ENCODE measurements at regions not wholly inside any gene's neighbourhood (a gene's known extent, or its start where the extent isn't known, plus 50 kb on each side); places are given as distances from the start of the nearest gene placed in this dataset.

GRCh38 chr5:102666164-102666946 is 88.8 kb upstream of the PAM start (continued):
- TF ChIP-seq, protein P1, sequence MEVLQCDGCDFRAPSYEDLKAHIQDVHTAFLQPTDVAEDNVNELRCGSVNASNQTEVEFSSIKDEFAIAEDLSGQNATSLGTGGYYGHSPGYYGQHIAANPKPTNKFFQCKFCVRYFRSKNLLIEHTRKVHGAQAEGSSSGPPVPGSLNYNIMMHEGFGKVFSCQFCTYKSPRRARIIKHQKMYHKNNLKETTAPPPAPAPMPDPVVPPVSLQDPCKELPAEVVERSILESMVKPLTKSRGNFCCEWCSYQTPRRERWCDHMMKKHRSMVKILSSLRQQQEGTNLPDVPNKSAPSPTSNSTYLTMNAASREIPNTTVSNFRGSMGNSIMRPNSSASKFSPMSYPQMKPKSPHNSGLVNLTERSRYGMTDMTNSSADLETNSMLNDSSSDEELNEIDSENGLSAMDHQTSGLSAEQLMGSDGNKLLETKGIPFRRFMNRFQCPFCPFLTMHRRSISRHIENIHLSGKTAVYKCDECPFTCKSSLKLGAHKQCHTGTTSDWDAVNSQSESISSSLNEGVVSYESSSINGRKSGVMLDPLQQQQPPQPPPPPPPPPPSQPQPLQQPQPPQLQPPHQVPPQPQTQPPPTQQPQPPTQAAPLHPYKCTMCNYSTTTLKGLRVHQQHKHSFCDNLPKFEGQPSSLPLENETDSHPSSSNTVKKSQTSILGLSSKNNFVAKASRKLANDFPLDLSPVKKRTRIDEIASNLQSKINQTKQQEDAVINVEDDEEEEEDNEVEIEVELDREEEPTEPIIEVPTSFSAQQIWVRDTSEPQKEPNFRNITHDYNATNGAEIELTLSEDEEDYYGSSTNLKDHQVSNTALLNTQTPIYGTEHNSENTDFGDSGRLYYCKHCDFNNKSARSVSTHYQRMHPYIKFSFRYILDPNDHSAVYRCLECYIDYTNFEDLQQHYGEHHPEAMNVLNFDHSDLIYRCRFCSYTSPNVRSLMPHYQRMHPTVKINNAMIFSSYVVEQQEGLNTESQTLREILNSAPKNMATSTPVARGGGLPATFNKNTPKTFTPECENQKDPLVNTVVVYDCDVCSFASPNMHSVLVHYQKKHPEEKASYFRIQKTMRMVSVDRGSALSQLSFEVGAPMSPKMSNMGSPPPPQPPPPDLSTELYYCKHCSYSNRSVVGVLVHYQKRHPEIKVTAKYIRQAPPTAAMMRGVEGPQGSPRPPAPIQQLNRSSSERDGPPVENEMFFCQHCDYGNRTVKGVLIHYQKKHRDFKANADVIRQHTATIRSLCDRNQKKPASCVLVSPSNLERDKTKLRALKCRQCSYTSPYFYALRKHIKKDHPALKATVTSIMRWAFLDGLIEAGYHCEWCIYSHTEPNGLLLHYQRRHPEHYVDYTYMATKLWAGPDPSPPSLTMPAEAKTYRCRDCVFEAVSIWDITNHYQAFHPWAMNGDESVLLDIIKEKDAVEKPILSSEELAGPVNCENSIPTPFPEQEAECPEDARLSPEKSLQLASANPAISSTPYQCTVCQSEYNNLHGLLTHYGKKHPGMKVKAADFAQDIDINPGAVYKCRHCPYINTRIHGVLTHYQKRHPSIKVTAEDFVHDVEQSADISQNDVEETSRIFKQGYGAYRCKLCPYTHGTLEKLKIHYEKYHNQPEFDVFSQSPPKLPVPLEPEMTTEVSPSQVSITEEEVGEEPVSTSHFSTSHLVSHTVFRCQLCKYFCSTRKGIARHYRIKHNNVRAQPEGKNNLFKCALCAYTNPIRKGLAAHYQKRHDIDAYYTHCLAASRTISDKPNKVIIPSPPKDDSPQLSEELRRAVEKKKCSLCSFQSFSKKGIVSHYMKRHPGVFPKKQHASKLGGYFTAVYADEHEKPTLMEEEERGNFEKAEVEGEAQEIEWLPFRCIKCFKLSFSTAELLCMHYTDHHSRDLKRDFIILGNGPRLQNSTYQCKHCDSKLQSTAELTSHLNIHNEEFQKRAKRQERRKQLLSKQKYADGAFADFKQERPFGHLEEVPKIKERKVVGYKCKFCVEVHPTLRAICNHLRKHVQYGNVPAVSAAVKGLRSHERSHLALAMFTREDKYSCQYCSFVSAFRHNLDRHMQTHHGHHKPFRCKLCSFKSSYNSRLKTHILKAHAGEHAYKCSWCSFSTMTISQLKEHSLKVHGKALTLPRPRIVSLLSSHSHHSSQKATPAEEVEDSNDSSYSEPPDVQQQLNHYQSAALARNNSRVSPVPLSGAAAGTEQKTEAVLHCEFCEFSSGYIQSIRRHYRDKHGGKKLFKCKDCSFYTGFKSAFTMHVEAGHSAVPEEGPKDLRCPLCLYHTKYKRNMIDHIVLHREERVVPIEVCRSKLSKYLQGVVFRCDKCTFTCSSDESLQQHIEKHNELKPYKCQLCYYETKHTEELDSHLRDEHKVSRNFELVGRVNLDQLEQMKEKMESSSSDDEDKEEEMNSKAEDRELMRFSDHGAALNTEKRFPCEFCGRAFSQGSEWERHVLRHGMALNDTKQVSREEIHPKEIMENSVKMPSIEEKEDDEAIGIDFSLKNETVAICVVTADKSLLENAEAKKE (CRISPR knock-in tag; IDR thresholded peaks at IDR 0.05) = no peak
- TF ChIP-seq EZH2phosphoT487 (IDR thresholded peaks at IDR 0.05; ENCODE audit: unreplicated experiment) (no peak), ETS1 (IDR thresholded peaks at IDR 0.05) (no peak), ZNF114 (CRISPR knock-in tag; IDR thresholded peaks at IDR 0.05) (no peak), STAT1 (IDR thresholded peaks at IDR 0.05; ENCODE audit: unreplicated experiment) (no peak)
- TF ChIP-seq, protein P2, sequence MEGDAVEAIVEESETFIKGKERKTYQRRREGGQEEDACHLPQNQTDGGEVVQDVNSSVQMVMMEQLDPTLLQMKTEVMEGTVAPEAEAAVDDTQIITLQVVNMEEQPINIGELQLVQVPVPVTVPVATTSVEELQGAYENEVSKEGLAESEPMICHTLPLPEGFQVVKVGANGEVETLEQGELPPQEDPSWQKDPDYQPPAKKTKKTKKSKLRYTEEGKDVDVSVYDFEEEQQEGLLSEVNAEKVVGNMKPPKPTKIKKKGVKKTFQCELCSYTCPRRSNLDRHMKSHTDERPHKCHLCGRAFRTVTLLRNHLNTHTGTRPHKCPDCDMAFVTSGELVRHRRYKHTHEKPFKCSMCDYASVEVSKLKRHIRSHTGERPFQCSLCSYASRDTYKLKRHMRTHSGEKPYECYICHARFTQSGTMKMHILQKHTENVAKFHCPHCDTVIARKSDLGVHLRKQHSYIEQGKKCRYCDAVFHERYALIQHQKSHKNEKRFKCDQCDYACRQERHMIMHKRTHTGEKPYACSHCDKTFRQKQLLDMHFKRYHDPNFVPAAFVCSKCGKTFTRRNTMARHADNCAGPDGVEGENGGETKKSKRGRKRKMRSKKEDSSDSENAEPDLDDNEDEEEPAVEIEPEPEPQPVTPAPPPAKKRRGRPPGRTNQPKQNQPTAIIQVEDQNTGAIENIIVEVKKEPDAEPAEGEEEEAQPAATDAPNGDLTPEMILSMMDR (conservative IDR thresholded peaks at IDR 0.05; ENCODE audit: low read depth in 2 of 2) = no peak
